ENCODE measurements at regions not wholly inside any gene's neighbourhood (a gene's known extent, or its start where the extent isn't known, plus 50 kb on each side); places are given as distances from the start of the nearest gene placed in this dataset.
"Not testable (repeated sequence)": the region's sequence is repeated elsewhere in the genome, so short reads cannot be mapped to it uniquely, and the experiment has no call there.

- no peak for DNase-seq
Observed at GRCh38 chr2:208945719-208946256, 478.1 kb upstream of the MAP2 start.

DNA sequence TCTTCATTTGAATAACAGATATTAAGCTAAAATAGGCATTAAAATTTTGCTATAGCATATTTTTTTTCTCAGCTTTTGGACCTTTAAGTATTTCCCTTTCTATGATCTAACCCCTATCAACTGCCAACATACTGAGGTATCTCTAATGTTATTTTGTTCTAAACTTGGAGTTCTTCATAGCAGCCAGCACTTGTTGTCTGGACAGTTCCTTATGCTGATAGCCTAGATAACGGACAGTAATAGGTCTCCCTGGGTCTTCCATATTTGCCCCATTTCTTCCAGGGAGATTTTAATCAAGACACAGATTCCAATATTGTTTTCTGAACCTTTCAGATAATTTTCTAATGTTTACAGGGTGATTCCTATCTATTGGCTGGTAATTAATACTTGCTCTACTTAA, 475.8 kb upstream of the MAP2 start:
- no peak for DNase-seq

GRCh38 chr2:208970070-208970469, 453.8 kb upstream of the MAP2 start:
- no peak for DNase-seq

DNA sequence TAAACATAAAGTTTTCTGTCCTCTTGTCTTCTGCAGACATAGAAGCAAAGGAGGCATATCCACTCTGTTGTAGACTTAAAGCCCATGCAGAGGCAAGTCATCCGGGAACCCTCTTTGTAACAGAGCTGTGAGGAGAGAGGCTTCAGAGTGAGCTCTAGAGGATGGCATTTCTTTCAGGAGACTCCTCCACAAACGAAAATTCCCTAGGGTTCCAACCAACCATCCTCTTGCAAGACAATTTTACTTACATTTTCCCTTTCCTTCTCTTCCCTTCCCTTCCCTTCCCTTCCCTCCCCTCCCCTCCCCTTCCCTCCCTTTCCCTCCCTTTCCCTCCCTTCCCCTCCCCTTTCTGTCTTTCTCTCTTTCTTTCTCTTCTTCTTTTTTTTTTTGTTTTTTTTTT, 446.3 kb upstream of the MAP2 start:
- no peak for DNase-seq

GRCh38 chr2:208978946-208979345, 444.9 kb upstream of the MAP2 start:
- DNase-seq: no peak

DNA sequence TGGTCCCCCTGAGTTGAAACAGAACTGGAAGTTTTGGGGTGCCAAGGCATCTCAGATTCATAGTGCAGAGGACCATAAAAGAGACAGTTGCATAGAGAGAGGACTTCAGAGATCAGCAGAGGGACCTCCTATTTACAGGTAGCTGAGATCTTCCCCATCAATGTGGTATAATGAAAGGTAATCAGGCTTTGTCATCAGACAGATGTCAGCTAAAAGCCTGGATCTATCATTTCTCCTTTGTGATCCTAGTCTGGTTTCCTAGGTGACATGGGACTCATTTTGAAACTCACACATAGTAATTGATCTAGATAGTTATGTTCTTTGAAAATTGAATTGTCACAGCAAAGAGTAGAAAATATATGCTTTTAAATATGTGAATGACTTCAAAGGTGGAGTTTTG, 443.5 kb upstream of the MAP2 start:
- no peak for DNase-seq

GRCh38 chr2:208982831-208983230, 441.0 kb upstream of the MAP2 start:
- DNase-seq: no peak

GRCh38 chr2:208983486-208983885, 440.4 kb upstream of the MAP2 start:
- DNase-seq: no peak

DNA sequence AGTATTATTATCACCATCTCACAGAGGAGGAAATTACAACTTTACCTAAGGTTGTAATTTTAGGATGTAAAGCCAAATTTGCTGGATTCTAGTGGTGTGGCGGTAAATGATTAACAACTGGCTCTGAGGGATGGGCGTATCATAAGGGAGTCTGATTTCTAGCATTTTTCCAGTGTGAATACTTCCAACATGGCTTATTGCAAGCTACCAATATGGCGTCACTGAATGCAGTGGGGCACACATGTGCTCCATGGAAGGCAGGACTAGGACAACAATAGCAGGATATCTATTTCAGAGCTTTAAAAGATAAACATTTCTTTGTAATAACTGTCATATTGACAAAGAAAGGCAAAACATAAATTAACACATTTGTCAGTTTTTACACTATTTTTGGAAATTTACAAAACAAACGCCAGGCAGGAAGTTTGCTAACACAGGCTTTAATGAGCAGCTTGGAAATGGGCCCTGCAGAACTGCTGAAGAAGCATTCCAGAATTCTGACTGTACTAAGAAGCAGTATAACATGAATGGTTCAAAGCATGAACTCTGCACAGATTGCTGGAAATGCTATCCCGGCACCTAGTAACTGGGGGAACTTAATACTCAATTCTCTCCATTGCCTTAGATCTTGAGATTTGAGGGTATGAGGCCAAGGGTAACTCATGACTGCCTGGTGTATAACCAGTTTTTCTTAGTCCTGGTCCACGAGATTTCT, 439.3 kb upstream of the MAP2 start:
- no peak for DNase-seq

GRCh38 chr2:208985644-208986043, 438.2 kb upstream of the MAP2 start:
- DNase-seq: no peak

- no peak for DNase-seq
Observed at GRCh38 chr2:208990716-208991115, 433.1 kb upstream of the MAP2 start.

DNA sequence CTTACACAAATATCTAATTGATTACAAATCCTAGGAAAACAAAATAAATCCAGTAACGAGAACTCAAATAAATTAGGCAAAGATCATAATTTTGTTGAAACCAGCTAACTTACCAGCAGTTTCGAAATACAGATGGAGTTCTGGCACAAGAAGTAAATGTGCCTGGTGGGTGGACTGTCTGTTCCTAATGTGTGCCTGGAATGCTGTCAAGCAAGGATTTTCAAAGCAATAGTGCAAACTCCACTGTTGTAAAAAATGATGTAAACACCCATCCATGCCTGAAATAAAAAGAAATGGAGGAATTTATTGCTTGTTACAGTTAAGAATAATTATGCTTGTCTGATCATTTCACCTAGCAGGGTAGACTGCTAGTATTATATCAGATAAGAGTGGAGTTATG, 423.9 kb upstream of the MAP2 start:
- no peak for DNase-seq

- DNase-seq: no peak
Observed at GRCh38 chr2:209002054-209002453, 421.8 kb upstream of the MAP2 start.

DNA sequence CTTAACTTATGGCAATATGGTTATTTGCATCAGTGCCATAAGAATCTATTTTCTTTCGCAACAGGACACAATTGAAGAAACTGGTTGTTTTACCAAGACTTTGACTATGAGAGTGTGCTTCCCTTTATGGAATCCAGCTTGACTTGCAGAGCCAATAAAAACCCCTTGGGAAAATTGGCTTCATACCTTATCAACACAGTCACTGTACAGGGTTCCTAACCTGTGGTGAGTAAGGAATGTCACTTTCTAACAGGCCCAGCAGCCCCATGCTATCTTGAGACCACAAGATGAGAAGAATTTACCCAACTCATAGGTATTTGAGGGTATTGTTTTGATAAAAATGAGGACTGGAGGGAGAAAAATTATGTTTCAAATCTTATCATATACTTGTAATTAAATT, 418.5 kb upstream of the MAP2 start:
- DNase-seq: no peak

- DNase-seq: no peak
Observed at GRCh38 chr2:209008636-209009287, 415.1 kb upstream of the MAP2 start.

GRCh38 chr2:209018633-209019032, 405.2 kb upstream of the MAP2 start:
- DNase-seq: not testable (repeated sequence)

DNA sequence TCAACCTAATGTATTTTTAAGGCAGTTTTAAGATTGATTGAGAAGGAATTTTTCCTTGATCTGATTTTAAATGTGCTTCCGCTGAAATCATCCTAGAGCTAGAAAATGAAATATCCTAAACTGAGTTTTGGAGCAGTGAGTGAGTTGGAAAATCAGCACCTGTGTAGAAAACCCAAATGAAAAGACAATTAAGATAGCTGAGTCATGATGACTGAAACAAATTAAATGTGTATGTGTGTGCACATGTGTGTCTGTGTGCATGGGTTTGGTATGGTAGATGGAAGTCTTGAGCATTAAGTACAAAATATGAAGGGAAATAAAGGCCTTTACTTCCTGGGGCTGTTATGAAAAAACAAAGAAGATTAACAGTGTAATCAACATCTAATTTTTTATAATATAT, 394.6 kb upstream of the MAP2 start:
- no peak for DNase-seq

GRCh38 chr2:209044307-209044706, 379.5 kb upstream of the MAP2 start:
- DNase-seq: no peak

- DNase-seq: no peak
Observed at GRCh38 chr2:209046163-209046562, 377.7 kb upstream of the MAP2 start.

- DNase-seq: no peak
Observed at GRCh38 chr2:209049608-209050007, 374.2 kb upstream of the MAP2 start.

DNA sequence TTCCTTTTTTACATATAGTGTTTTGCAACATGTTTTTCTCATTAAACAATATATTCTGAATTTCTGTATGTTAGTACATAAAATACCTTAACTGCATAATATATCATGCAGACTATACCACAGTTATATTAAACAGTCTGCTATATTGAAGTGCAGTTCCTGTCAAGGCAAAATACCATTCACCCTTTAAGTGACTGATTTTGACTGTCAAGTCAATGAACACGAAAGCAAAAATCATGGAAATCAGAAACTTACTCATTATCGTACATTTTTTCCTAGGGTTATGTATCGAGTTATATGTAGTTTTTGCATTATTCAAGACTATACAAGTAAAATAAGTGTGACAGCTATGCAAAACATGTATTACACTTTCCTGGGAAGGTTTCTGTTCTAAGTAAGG, 361.6 kb upstream of the MAP2 start:
- no peak for DNase-seq

- no peak for DNase-seq
Observed at GRCh38 chr2:209070262-209070661, 353.6 kb upstream of the MAP2 start.

GRCh38 chr2:209073151-209073550, 350.7 kb upstream of the MAP2 start:
- no peak for DNase-seq

DNA sequence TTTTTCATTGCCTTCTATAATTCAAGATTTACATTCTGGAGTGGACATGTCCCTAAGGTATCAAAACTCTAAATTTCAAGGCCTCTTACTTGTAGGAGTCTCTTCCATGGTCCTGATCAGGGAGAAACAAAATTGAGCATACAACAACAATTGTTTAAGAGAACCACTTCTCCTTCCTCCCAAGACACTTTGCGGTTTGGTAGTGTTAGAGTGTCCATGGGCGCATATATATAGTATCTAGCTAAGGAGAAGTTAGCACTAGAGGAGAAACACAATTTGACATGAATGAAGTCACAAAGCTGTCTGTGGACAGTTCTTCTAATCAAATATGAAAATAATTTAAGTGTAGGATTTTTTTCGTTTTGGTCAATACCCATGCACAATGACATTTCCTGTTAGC, 349.1 kb upstream of the MAP2 start:
- no peak for DNase-seq

GRCh38 chr2:209076151-209076550, 347.7 kb upstream of the MAP2 start:
- no peak for DNase-seq

Measured in NCI-H1436 treated with DMSO at 0.1 percent for 48 hours (cell line).